22Rv1 (cell line): ENCODE measurements at regions not wholly inside any gene's neighbourhood (a gene's known extent, or its start where the extent isn't known, plus 50 kb on each side); places are given as distances from the start of the nearest gene placed in this dataset.

Experiments used
- ZFX ChIP-seq: fragments of 450-650 bp; IDR thresholded peaks from 2 replicates; pipeline ENCODE4 v1.6.1; 2017; ENCODE audit warnings: antibody characterized with exemption, borderline replicate concordance
- TF ChIP-seq, protein P1 (sequence below): fragments of 450-650 bp; IDR thresholded peaks from 2 replicates; pipeline ENCODE4 v1.5.1; 2017; ENCODE audit warnings: mild to moderate bottlenecking

DNA sequence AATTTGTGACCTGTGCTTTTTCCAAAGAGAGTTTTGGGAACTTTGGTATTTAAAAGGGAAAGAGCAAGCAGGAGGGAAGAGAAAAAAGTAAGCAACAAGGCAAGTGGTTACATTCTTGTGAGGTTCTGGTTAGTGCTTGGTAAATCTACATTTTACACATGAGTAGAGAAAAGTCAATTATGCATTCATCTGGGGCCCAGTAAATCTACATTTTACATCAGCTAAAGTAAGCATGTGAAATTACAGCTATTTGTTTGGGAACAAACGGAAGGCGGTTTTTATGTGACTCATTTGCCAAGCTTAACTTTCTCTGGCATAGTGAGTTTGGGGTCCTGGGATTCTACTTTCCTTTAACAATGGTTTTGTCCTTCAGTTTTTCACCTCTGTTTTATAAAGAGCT lies 102.2 kb downstream of the SNX18 start:
- TF ChIP-seq, protein P1, sequence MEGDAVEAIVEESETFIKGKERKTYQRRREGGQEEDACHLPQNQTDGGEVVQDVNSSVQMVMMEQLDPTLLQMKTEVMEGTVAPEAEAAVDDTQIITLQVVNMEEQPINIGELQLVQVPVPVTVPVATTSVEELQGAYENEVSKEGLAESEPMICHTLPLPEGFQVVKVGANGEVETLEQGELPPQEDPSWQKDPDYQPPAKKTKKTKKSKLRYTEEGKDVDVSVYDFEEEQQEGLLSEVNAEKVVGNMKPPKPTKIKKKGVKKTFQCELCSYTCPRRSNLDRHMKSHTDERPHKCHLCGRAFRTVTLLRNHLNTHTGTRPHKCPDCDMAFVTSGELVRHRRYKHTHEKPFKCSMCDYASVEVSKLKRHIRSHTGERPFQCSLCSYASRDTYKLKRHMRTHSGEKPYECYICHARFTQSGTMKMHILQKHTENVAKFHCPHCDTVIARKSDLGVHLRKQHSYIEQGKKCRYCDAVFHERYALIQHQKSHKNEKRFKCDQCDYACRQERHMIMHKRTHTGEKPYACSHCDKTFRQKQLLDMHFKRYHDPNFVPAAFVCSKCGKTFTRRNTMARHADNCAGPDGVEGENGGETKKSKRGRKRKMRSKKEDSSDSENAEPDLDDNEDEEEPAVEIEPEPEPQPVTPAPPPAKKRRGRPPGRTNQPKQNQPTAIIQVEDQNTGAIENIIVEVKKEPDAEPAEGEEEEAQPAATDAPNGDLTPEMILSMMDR, result no peak
- no peak for TF ChIP-seq ZFX
